HepG2 (cell line): ENCODE measurements at regions not wholly inside any gene's neighbourhood (a gene's known extent, or its start where the extent isn't known, plus 50 kb on each side); places are given as distances from the start of the nearest gene placed in this dataset.

Experiments
- ATAC-seq: fragments of 200-7000 bp; cut with Tn5 transposase; 3 replicates; pipeline ENCODE4 v1.9.1; 2020; ENCODE audit warnings: mild to moderate bottlenecking, moderate library complexity
- BruUV-seq: library from RNA; stranded (reverse); fragments of 400-500 nt; replicated peaks from 2 replicates; lab custom pipeline; 2021; lab: Mats Ljungman, UMichigan
- CTCF ChIA-PET: fragments of 300-600 bp; formaldehyde crosslinking; extraction: SDS; loops from one replicate; lab custom pipeline; 2021; ENCODE audit warnings: low total read pairs, inconsistent platforms, low intra/inter-chr PET ratio; lab: Yijun Ruan, JAX
- POLR2A ChIA-PET: fragments of 350-600 bp; sonication (Branson Sonifier 250); formaldehyde crosslinking; loops from one replicate; lab custom pipeline; 2020; ENCODE audit warnings: antibody characterized with exemption, inconsistent platforms; lab: Yijun Ruan, JAX
- DNase-seq: peaks from one replicate; pipeline ENCODE4 v3.0.0-alpha.2; 2015; ENCODE audit warnings: low spot score
- FAIRE-seq: peaks from 3 replicates; lab custom pipeline; 2011; peaks lifted over from hg19 to GRCh38; lab: Jason Lieb, UNC
- H2AFZ ChIP-seq: one replicate; pipeline ENCODE4 v1.6.1; 2011; ENCODE audit warnings: low read length, inconsistent platforms
- H3K27ac ChIP-seq: fragments of 300-600 bp; 3 replicates; pipeline ENCODE4 v1.8.0; 2011; ENCODE audit warnings: mixed run types, mild to moderate bottlenecking, mixed read lengths, low read length, inconsistent platforms; ENCODE audit not compliant: insufficient read depth; ENCODE audit errors: extremely low read length
- H3K27me3 ChIP-seq, 2 experiments: fragments of 200-600 bp in 1 of 2; 2 replicates in 1 of 2; 3 replicates in 1 of 2; pipeline versions ENCODE4 v1.6.0 to v1.8.0; 2011; ENCODE audit warnings: low read length in 2 of 2, mild to moderate bottlenecking in 2 of 2, moderate library complexity in 2 of 2, inconsistent platforms in 1 of 2; ENCODE audit not compliant: insufficient read depth in 2 of 2, control insufficient read depth in 1 of 2
- H3K36me3 ChIP-seq, 2 experiments: fragments of 200-600 bp in 1 of 2; replicated peaks in 1 of 2; 2 replicates in 1 of 2; 3 replicates in 1 of 2; pipeline versions ENCODE4 v1.5.1 to v1.8.0; 2011; ENCODE audit warnings: low read length in 2 of 2, inconsistent platforms in 1 of 2; ENCODE audit not compliant: insufficient read depth in 2 of 2, control insufficient read depth in 1 of 2
- H3K4me1 ChIP-seq: 2 replicates; pipeline ENCODE4 v1.5.1; 2012; ENCODE audit warnings: low read length, inconsistent platforms; ENCODE audit not compliant: insufficient read depth
- H3K4me2 ChIP-seq: 2 replicates; pipeline ENCODE4 v1.6.0; 2011; ENCODE audit warnings: low read depth, low read length, inconsistent platforms
- H3K4me3 ChIP-seq, 3 experiments: fragments of 200-600 bp in 1 of 3; sonication (generic), shearing (Covaris generic) in 1 of 3; replicated peaks in 1 of 3; 2 replicates each; pipeline ENCODE4 v1.5.1; 2011 to 2016; ENCODE audit warnings: low read length in 3 of 3, inconsistent platforms in 2 of 3, low read depth in 2 of 3, mild to moderate bottlenecking in 2 of 3, control low read depth in 1 of 3, mixed read lengths in 1 of 3; ENCODE audit not compliant: insufficient read depth in 1 of 3
- H3K79me2 ChIP-seq: one replicate; pipeline ENCODE4 v1.6.1; 2011; ENCODE audit warnings: low read length, inconsistent platforms; ENCODE audit not compliant: insufficient read depth
- H3K9ac ChIP-seq: 2 replicates; pipeline ENCODE4 v1.6.0; 2011; ENCODE audit warnings: mild to moderate bottlenecking, low read depth, low read length, inconsistent platforms; ENCODE audit not compliant: insufficient read depth
- H3K9me3 ChIP-seq: 2 replicates; pipeline ENCODE4 v1.5.1; 2012; ENCODE audit warnings: mild to moderate bottlenecking, low read length
- H4K20me1 ChIP-seq: 2 replicates; pipeline ENCODE4 v1.6.0; 2011; ENCODE audit warnings: inconsistent platforms, mild to moderate bottlenecking, low read length, moderate library complexity; ENCODE audit not compliant: insufficient read depth
- CAMTA2 ChIP-seq: sonication (generic); formaldehyde crosslinking; IDR thresholded peaks from 2 replicates; pipeline ENCODE4 v1.4.0; 2020; ENCODE audit warnings: mild to moderate bottlenecking, missing genetic modification reagents, borderline replicate concordance
- DNMT1 ChIP-seq: sonication (generic); formaldehyde crosslinking; IDR thresholded peaks from 2 replicates; pipeline ENCODE4 v1.5.1; 2020; ENCODE audit warnings: mild to moderate bottlenecking, missing genetic modification reagents
- DR1 ChIP-seq: sonication (generic); formaldehyde crosslinking; IDR thresholded peaks from 2 replicates; pipeline ENCODE4 v1.8.0; 2021; ENCODE audit warnings: mild to moderate bottlenecking, missing genetic modification reagents, inconsistent platforms
- FOXK2 ChIP-seq: fragments of 450-650 bp; IDR thresholded peaks from 2 replicates; pipeline ENCODE4 v1.6.1; 2016
- KLF13 ChIP-seq: sonication (generic); formaldehyde crosslinking; IDR thresholded peaks from 2 replicates; pipeline ENCODE4 v1.4.0; 2020; ENCODE audit warnings: mild to moderate bottlenecking, missing genetic modification reagents
- KMT2A ChIP-seq: sonication (generic); formaldehyde crosslinking; IDR thresholded peaks from 2 replicates; pipeline ENCODE4 v1.4.0; 2020; ENCODE audit warnings: missing genetic modification reagents
- NCOA5 ChIP-seq: sonication (generic); formaldehyde crosslinking; IDR thresholded peaks from 2 replicates; pipeline ENCODE4 v1.4.0; 2020; ENCODE audit warnings: missing genetic modification reagents
- POLR2AphosphoS5 ChIP-seq: IDR thresholded peaks from 2 replicates; pipeline ENCODE4 v1.6.1; 2012; ENCODE audit warnings: low read depth, low read length
- SALL2 ChIP-seq: sonication (generic); formaldehyde crosslinking; IDR thresholded peaks from 2 replicates; pipeline ENCODE4 v1.8.1; 2023; ENCODE audit warnings: mild to moderate bottlenecking, missing genetic modification reagents, inconsistent platforms
- ZIK1 ChIP-seq: sonication (generic); formaldehyde crosslinking; IDR thresholded peaks from 2 replicates; pipeline ENCODE4 v1.5.0; 2020; ENCODE audit warnings: mild to moderate bottlenecking, low read depth, missing genetic modification reagents, borderline replicate concordance
- ZKSCAN5 ChIP-seq: sonication (generic); formaldehyde crosslinking; IDR thresholded peaks from 2 replicates; pipeline ENCODE4 v1.5.1; 2020; ENCODE audit warnings: mild to moderate bottlenecking, missing genetic modification reagents
- ZNF138 ChIP-seq: sonication (generic); formaldehyde crosslinking; IDR thresholded peaks from 2 replicates; pipeline ENCODE4 v1.5.0; 2020; ENCODE audit warnings: mild to moderate bottlenecking, low read depth, missing genetic modification reagents
- ZNF367 ChIP-seq: sonication (generic); formaldehyde crosslinking; IDR thresholded peaks from 2 replicates; pipeline ENCODE4 v1.4.0; 2020; ENCODE audit warnings: missing genetic modification reagents, borderline replicate concordance
- ZNF547 ChIP-seq: sonication (generic); formaldehyde crosslinking; IDR thresholded peaks from 2 replicates; pipeline ENCODE4 v1.5.1; 2020; ENCODE audit warnings: mild to moderate bottlenecking, missing genetic modification reagents
- ZNF790 ChIP-seq: sonication (generic); formaldehyde crosslinking; IDR thresholded peaks from 2 replicates; pipeline ENCODE4 v1.8.0; 2022; ENCODE audit warnings: missing genetic modification reagents, mild to moderate bottlenecking, borderline replicate concordance
- WGBS: methylation state at CpG from one replicate; pipeline ENCODE4 v1.1.6; 2017; ENCODE audit warnings: low lambda C conversion rate; 5-methylcytosine and 5-hydroxymethylcytosine counted together
- in situ Hi-C: cut with HindIII; loops from 2 replicates; pipeline ENCODE4 v1.10.0; 2017; ENCODE audit warnings: low pct_unique_long_range_greater_than_20kb; ENCODE audit not compliant: extremely low pct_ligation_motif_present
- intact Hi-C: fragments of 100-400 bp; cut with micrococcal nuclease; formaldehyde crosslinking; loops from one replicate; pipeline ENCODE4 v1.10.0; 2022; ENCODE audit not compliant: unreplicated experiment
- TF ChIP-seq, protein P1 (sequence below): sonication (generic); formaldehyde crosslinking; IDR thresholded peaks from 2 replicates; pipeline ENCODE4 v1.5.0; 2020; ENCODE audit warnings: mild to moderate bottlenecking, missing genetic modification reagents
- TF ChIP-seq, protein P2 (sequence below): sonication (generic); formaldehyde crosslinking; IDR thresholded peaks from 2 replicates; pipeline ENCODE4 v1.4.0; 2020; ENCODE audit warnings: missing genetic modification reagents
- TF ChIP-seq, protein P3 (sequence below): sonication (generic); formaldehyde crosslinking; IDR thresholded peaks from 2 replicates; pipeline ENCODE4 v1.4.0; 2020; ENCODE audit warnings: missing genetic modification reagents
- TF ChIP-seq, protein P4 (sequence below): sonication (generic); formaldehyde crosslinking; IDR thresholded peaks from 2 replicates; pipeline ENCODE4 v1.8.1; 2022; ENCODE audit warnings: mild to moderate bottlenecking, missing genetic modification reagents

DNA sequence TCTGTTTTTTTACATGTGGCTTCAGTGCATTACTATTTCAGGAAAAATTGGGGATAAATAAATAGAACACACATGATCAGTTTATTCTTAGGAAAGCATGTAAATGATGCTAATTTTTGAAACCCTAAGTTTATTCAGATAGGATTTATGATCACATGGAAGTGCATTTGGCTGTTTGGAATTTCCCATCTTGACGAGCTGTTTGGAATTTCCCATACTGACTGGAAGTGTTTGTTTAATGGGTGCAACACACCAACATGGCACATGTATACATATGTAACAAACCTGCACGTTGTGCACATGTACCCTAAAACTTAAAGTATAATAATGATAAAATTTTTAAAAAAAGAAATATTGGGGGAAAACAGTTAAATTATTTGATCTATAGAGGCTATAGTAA lies 79.5 kb downstream of the COL6A6 start:
- 0% methylated on average over 2 of the region's 2 CpGs for WGBS
- DNase-seq: no peak
- TF ChIP-seq, protein P1, sequence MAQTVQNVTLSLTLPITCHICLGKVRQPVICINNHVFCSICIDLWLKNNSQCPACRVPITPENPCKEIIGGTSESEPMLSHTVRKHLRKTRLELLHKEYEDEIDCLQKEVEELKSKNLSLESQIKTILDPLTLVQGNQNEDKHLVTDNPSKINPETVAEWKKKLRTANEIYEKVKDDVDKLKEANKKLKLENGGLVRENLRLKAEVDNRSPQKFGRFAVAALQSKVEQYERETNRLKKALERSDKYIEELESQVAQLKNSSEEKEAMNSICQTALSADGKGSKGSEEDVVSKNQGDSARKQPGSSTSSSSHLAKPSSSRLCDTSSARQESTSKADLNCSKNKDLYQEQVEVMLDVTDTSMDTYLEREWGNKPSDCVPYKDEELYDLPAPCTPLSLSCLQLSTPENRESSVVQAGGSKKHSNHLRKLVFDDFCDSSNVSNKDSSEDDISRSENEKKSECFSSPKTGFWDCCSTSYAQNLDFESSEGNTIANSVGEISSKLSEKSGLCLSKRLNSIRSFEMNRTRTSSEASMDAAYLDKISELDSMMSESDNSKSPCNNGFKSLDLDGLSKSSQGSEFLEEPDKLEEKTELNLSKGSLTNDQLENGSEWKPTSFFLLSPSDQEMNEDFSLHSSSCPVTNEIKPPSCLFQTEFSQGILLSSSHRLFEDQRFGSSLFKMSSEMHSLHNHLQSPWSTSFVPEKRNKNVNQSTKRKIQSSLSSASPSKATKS (CRISPR knock-in tag): no peak
- TF ChIP-seq ZNF547 (CRISPR knock-in tag) (no peak), FOXK2 (no peak), POLR2AphosphoS5 (no peak), ZIK1 (CRISPR knock-in tag) (no peak), DR1 (CRISPR knock-in tag) (no peak), ZNF790 (no peak), SALL2 (CRISPR knock-in tag) (no peak), NCOA5 (CRISPR knock-in tag) (no peak), ZKSCAN5 (no peak), ZNF138 (CRISPR knock-in tag) (no peak), KLF13 (CRISPR knock-in tag) (no peak), CAMTA2 (CRISPR knock-in tag) (no peak), DNMT1 (CRISPR knock-in tag) (no peak), ZNF367 (CRISPR knock-in tag) (no peak), KMT2A (CRISPR knock-in tag) (no peak)
- TF ChIP-seq, protein P2, sequence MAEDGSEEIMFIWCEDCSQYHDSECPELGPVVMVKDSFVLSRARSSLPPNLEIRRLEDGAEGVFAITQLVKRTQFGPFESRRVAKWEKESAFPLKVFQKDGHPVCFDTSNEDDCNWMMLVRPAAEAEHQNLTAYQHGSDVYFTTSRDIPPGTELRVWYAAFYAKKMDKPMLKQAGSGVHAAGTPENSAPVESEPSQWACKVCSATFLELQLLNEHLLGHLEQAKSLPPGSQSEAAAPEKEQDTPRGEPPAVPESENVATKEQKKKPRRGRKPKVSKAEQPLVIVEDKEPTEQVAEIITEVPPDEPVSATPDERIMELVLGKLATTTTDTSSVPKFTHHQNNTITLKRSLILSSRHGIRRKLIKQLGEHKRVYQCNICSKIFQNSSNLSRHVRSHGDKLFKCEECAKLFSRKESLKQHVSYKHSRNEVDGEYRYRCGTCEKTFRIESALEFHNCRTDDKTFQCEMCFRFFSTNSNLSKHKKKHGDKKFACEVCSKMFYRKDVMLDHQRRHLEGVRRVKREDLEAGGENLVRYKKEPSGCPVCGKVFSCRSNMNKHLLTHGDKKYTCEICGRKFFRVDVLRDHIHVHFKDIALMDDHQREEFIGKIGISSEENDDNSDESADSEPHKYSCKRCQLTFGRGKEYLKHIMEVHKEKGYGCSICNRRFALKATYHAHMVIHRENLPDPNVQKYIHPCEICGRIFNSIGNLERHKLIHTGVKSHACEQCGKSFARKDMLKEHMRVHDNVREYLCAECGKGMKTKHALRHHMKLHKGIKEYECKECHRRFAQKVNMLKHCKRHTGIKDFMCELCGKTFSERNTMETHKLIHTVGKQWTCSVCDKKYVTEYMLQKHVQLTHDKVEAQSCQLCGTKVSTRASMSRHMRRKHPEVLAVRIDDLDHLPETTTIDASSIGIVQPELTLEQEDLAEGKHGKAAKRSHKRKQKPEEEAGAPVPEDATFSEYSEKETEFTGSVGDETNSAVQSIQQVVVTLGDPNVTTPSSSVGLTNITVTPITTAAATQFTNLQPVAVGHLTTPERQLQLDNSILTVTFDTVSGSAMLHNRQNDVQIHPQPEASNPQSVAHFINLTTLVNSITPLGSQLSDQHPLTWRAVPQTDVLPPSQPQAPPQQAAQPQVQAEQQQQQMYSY: no peak
- TF ChIP-seq, protein P3, sequence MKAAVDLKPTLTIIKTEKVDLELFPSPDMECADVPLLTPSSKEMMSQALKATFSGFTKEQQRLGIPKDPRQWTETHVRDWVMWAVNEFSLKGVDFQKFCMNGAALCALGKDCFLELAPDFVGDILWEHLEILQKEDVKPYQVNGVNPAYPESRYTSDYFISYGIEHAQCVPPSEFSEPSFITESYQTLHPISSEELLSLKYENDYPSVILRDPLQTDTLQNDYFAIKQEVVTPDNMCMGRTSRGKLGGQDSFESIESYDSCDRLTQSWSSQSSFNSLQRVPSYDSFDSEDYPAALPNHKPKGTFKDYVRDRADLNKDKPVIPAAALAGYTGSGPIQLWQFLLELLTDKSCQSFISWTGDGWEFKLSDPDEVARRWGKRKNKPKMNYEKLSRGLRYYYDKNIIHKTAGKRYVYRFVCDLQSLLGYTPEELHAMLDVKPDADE (CRISPR knock-in tag): no peak
- TF ChIP-seq, protein P4, sequence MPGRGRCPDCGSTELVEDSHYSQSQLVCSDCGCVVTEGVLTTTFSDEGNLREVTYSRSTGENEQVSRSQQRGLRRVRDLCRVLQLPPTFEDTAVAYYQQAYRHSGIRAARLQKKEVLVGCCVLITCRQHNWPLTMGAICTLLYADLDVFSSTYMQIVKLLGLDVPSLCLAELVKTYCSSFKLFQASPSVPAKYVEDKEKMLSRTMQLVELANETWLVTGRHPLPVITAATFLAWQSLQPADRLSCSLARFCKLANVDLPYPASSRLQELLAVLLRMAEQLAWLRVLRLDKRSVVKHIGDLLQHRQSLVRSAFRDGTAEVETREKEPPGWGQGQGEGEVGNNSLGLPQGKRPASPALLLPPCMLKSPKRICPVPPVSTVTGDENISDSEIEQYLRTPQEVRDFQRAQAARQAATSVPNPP: no peak
- intact Hi-C loops: no loop called here
- H3K36me3 ChIP-seq: no peaks in the 10 kb centered on the region
- H3K27ac ChIP-seq: no peak overlapping the region
- H3K4me3 ChIP-seq: no peak overlapping the region
- H4K20me1 ChIP-seq: no peaks in the 10 kb centered on the region
- H3K9ac ChIP-seq: no peak overlapping the region
- in situ Hi-C loops: no loop called here
- POLR2A ChIA-PET: no interaction called here
- no peaks in the 10 kb centered on the region for H3K4me1 ChIP-seq
- no peak overlapping the region for H2AFZ ChIP-seq
- H3K27me3 ChIP-seq: no peaks in the 10 kb centered on the region
- H3K4me2 ChIP-seq: no peak overlapping the region
- CTCF ChIA-PET: no interaction called here
- no peak for ATAC-seq
- no peak for FAIRE-seq
- no peaks in the 10 kb centered on the region for H3K9me3 ChIP-seq
- BruUV-seq: no TSS peak
- H3K79me2 ChIP-seq: no peaks in the 10 kb centered on the region
